ENCODE measurements at regions not wholly inside any gene's neighbourhood (a gene's known extent, or its start where the extent isn't known, plus 50 kb on each side); places are given as distances from the start of the nearest gene placed in this dataset.

GRCh38 chr17:53454337-53454736 lies 368.4 kb upstream of the KIF2B start:
- no peak for DNase-seq (ENCODE audit: low read depth)
- no peak for TF ChIP-seq CTCF (conservative IDR thresholded peaks at IDR 0.05; ENCODE audit: low read depth, low read length)

GRCh38 chr17:53449324-53449723 lies 373.4 kb upstream of the KIF2B start:
- DNase-seq (ENCODE audit: low read depth) = no peak
- TF ChIP-seq CTCF (conservative IDR thresholded peaks at IDR 0.05; ENCODE audit: low read depth, low read length) = no peak
- H3K4me3 ChIP-seq (ENCODE audit: low read depth, low read length) = no peak overlapping the region

More at GRCh38 chr17:53454337-53454736, 368.4 kb upstream of the KIF2B start:
- H3K4me3 ChIP-seq (ENCODE audit: low read depth, low read length) = no peak overlapping the region

GRCh38 chr17:53428913-53429312 lies 393.8 kb upstream of the KIF2B start:
- no peak overlapping the region for H3K4me3 ChIP-seq (ENCODE audit: low read depth, low read length)
- no peak for DNase-seq (ENCODE audit: low read depth)
- no peak for TF ChIP-seq CTCF (conservative IDR thresholded peaks at IDR 0.05; ENCODE audit: low read depth, low read length)

- no peak for DNase-seq (ENCODE audit: low read depth)
- TF ChIP-seq CTCF (conservative IDR thresholded peaks at IDR 0.05; ENCODE audit: low read depth, low read length) = no peak
- no peak overlapping the region for H3K4me3 ChIP-seq (ENCODE audit: low read depth, low read length)
Observed at GRCh38 chr17:53426505-53426904, 396.2 kb upstream of the KIF2B start.

GRCh38 chr17:53420035-53420641 lies 402.6 kb upstream of the KIF2B start:
- no peak for DNase-seq (ENCODE audit: low read depth)
- no peak overlapping the region for H3K4me3 ChIP-seq (ENCODE audit: low read depth, low read length)
- no peak for TF ChIP-seq CTCF (conservative IDR thresholded peaks at IDR 0.05; ENCODE audit: low read depth, low read length)

- no peak for TF ChIP-seq CTCF (conservative IDR thresholded peaks at IDR 0.05; ENCODE audit: low read depth, low read length)
Observed at GRCh38 chr17:53409588-53409987, 413.1 kb upstream of the KIF2B start.

GRCh38 chr17:53406907-53407306 lies 415.8 kb upstream of the KIF2B start:
- no peak overlapping the region for H3K4me3 ChIP-seq (ENCODE audit: low read depth, low read length)
- TF ChIP-seq CTCF (conservative IDR thresholded peaks at IDR 0.05; ENCODE audit: low read depth, low read length) = no peak
- DNase-seq (ENCODE audit: low read depth) = no peak

More at GRCh38 chr17:53409588-53409987, 413.1 kb upstream of the KIF2B start:
- no peak for DNase-seq (ENCODE audit: low read depth)
- no peak overlapping the region for H3K4me3 ChIP-seq (ENCODE audit: low read depth, low read length)
